Upper lobe of left lung (tissue), 4 donors: ENCODE measurements at regions not wholly inside any gene's neighbourhood (a gene's known extent, or its start where the extent isn't known, plus 50 kb on each side); places are given as distances from the start of the nearest gene placed in this dataset.

Source experiments
- CTCF ChIP-seq, 6 experiments: fragments of 450-650 bp in 4 of 6; fragments of 200-600 bp in 2 of 6; sonication (generic) in 2 of 6; IDR thresholded peaks; one replicate each; pipeline ENCODE4 v1.5.1; 2016 to 2019; ENCODE audit warnings: antibody characterized with exemption in 6 of 6
- EP300 ChIP-seq, 4 donors: sonication (generic); formaldehyde crosslinking; IDR thresholded peaks; one replicate each; pipeline ENCODE4 v1.5.1; 2017; ENCODE audit warnings: antibody characterized with exemption in 4 of 4, control low read depth in 2 of 4
- POLR2A ChIP-seq, 4 donors: fragments of 450-650 bp; IDR thresholded peaks; one replicate each; pipeline ENCODE4 v1.5.1; 2016 to 2017; ENCODE audit warnings: antibody characterized with exemption in 4 of 4, mild to moderate bottlenecking in 2 of 4

- no peak for TF ChIP-seq CTCF (IDR thresholded peaks at IDR 0.05)
- no peak for TF ChIP-seq POLR2A (IDR thresholded peaks at IDR 0.05)
- TF ChIP-seq EP300 (IDR thresholded peaks at IDR 0.05) = no peak
These were observed 957.2 kb upstream of the PRKX start for GRCh38 chrX:4670606-4671005.
